Hepatocyte (in vitro differentiated cells): ENCODE measurements at regions not wholly inside any gene's neighbourhood (a gene's known extent, or its start where the extent isn't known, plus 50 kb on each side); places are given as distances from the start of the nearest gene placed in this dataset.

Experiments used
- EZH2phosphoT487 ChIP-seq: fragments of 200-600 bp; sonication (generic); IDR thresholded peaks from one replicate; pipeline ENCODE4 v1.6.1; 2018; ENCODE audit warnings: antibody characterized with exemption, mild to moderate bottlenecking, low read depth, moderate library complexity; ENCODE audit not compliant: unreplicated experiment, severe bottlenecking
- TF ChIP-seq, protein P1 (sequence below): fragments of 200-600 bp; sonication (generic); IDR thresholded peaks from 2 replicates; pipeline ENCODE4 v1.5.1; 2016; ENCODE audit warnings: antibody characterized with exemption, mild to moderate bottlenecking; ENCODE audit not compliant: poor library complexity

GRCh38 chr15:69590932-69591524, 138.4 kb downstream of the RPLP1 start:
- TF ChIP-seq, protein P1, sequence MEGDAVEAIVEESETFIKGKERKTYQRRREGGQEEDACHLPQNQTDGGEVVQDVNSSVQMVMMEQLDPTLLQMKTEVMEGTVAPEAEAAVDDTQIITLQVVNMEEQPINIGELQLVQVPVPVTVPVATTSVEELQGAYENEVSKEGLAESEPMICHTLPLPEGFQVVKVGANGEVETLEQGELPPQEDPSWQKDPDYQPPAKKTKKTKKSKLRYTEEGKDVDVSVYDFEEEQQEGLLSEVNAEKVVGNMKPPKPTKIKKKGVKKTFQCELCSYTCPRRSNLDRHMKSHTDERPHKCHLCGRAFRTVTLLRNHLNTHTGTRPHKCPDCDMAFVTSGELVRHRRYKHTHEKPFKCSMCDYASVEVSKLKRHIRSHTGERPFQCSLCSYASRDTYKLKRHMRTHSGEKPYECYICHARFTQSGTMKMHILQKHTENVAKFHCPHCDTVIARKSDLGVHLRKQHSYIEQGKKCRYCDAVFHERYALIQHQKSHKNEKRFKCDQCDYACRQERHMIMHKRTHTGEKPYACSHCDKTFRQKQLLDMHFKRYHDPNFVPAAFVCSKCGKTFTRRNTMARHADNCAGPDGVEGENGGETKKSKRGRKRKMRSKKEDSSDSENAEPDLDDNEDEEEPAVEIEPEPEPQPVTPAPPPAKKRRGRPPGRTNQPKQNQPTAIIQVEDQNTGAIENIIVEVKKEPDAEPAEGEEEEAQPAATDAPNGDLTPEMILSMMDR, result no peak
- no peak for TF ChIP-seq EZH2phosphoT487
